Erythroblast (primary cell): ENCODE measurements at regions not wholly inside any gene's neighbourhood (a gene's known extent, or its start where the extent isn't known, plus 50 kb on each side); places are given as distances from the start of the nearest gene placed in this dataset.

ENCODE experiments used
- GATA1 ChIP-seq: IDR thresholded peaks from 2 replicates; pipeline ENCODE4 v1.6.1; 2011; ENCODE audit warnings: low read depth, mild to moderate bottlenecking, control low read depth, low read length, moderate library complexity
- POLR2A ChIP-seq: IDR thresholded peaks from 2 replicates; pipeline ENCODE4 v1.6.1; 2011; ENCODE audit warnings: mild to moderate bottlenecking, low read length

DNA sequence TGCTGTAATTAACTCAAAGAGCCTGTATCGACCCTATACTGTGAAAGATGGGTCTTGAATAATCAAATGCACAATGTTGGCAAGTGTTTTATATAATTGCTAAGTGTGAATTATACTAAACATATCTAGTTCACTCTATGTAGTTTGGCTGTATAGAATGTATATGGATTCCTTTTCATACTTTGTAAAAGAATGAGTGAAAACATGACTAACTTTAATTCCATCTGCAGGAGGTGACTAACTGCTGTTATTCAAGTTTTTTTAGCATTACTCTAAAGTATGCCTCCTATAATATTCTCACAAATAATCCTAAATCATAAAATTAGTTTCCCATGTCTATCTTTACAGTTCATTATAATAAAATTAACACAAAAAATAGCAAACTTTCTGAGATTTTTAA is 394.0 kb upstream of the MON1B start:
- TF ChIP-seq POLR2A (no peak), GATA1 (no peak)
